ENCODE measurements at regions not wholly inside any gene's neighbourhood (a gene's known extent, or its start where the extent isn't known, plus 50 kb on each side); places are given as distances from the start of the nearest gene placed in this dataset.

DNA sequence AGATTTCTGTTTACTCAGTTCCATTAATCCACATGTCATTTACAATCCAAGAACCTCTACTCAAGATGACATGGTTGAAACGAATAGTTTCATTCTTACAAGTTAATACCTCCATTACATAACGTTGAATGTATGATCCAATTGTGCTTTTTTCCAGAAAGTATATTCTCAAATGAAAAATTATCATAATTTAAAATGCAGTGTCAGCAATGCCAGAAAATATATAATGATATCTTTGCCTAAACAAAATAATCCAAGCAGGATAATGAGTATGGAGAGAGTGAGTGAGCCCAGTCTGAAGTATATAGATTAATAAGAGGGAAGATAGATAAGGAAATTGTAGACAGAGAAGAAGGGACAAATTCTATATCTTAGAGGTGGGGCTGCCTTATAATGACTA is 505.0 kb downstream of the CENPC start:
- Histone ChIP-seq H3K4me2 (ENCODE audit: insufficient read depth, low read length) (no peak overlapping the region), H2AFZ (ENCODE audit: low read depth, low read length) (no peak overlapping the region), H3K79me2 (ENCODE audit: control insufficient read depth, insufficient read depth, low read length) (no peaks in the 10 kb centered on the region), H3K4me1 (ENCODE audit: control insufficient read depth, extremely low read depth, insufficient read depth, low read length) (peaks cover 3% of the 10 kb centered on the region), H3K36me3 (ENCODE audit: control insufficient read depth in 2 of 2, extremely low read depth in 1 of 2, insufficient read depth in 2 of 2, low read length in 2 of 2) (no peaks in the 10 kb centered on the region), H3K9ac (replicated peaks; ENCODE audit: extremely low read depth, insufficient read depth, low read length) (no peak overlapping the region), H3K4me3 (replicated peaks in 1 of 3; ENCODE audit: insufficient read depth in 1 of 3, low read depth in 1 of 3, low read length in 3 of 3) (no peak overlapping the region), H3K9me3 (replicated peaks; ENCODE audit: control insufficient read depth, insufficient read depth, low read length) (no peaks in the 10 kb centered on the region), H3K27me3 (ENCODE audit: control insufficient read depth in 2 of 2, insufficient read depth in 2 of 2, low read length in 2 of 2) (no peaks in the 10 kb centered on the region), H3K27ac (ENCODE audit: insufficient read depth, low read depth, low read length) (no peak overlapping the region), H4K20me1 (replicated peaks; ENCODE audit: control insufficient read depth, extremely low read depth, insufficient read depth, low read length) (no peaks in the 10 kb centered on the region), H3K9me1 (replicated peaks; ENCODE audit: control insufficient read depth, extremely low read depth, insufficient read depth, low read length) (no peaks in the 10 kb centered on the region)
- BruUV-seq (replicated peaks), result no TSS peak
- FAIRE-seq (no peak), DNase-seq (ENCODE audit: low read depth, low spot score) (no peak)
- TF ChIP-seq JUN (IDR thresholded peaks at IDR 0.05; ENCODE audit: borderline replicate concordance, insufficient read depth, insufficient read length, low read depth) (no peak), POLR2A (IDR thresholded peaks at IDR 0.05; ENCODE audit: low read depth, low read length) (no peak), POLR2AphosphoS5 (IDR thresholded peaks at IDR 0.05; ENCODE audit: insufficient read depth, low read depth, low read length) (no peak), MAX (IDR thresholded peaks at IDR 0.05; ENCODE audit: insufficient read depth, insufficient read length) (no peak), EZH2 (IDR thresholded peaks at IDR 0.05; ENCODE audit: borderline replicate concordance, low read depth, low read length, severe bottlenecking) (no peak), MYC (IDR thresholded peaks at IDR 0.05; ENCODE audit: low read depth, low read length) (no peak), GATA2 (IDR thresholded peaks at IDR 0.05; ENCODE audit: insufficient read depth, insufficient read length, low read depth, low read length) (no peak), FOS (IDR thresholded peaks at IDR 0.05; ENCODE audit: borderline replicate concordance, insufficient read depth, low read length) (no peak)
- TF ChIP-seq, protein P1, sequence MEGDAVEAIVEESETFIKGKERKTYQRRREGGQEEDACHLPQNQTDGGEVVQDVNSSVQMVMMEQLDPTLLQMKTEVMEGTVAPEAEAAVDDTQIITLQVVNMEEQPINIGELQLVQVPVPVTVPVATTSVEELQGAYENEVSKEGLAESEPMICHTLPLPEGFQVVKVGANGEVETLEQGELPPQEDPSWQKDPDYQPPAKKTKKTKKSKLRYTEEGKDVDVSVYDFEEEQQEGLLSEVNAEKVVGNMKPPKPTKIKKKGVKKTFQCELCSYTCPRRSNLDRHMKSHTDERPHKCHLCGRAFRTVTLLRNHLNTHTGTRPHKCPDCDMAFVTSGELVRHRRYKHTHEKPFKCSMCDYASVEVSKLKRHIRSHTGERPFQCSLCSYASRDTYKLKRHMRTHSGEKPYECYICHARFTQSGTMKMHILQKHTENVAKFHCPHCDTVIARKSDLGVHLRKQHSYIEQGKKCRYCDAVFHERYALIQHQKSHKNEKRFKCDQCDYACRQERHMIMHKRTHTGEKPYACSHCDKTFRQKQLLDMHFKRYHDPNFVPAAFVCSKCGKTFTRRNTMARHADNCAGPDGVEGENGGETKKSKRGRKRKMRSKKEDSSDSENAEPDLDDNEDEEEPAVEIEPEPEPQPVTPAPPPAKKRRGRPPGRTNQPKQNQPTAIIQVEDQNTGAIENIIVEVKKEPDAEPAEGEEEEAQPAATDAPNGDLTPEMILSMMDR (IDR thresholded peaks at IDR 0.05; ENCODE audit: extremely low read depth in 1 of 2, insufficient read depth in 1 of 2, low read depth in 1 of 2, low read length in 2 of 2), result no peak
- CTCF ChIA-PET, result no interaction called here
- dilution Hi-C loops (cut with MboI; ENCODE audit: extremely low pct_ligation_motif_present, low sequenced_read_pairs) (no loop called here), intact Hi-C loops (cut with micrococcal nuclease) (no loop called here)
- POLR2A ChIA-PET, result no interaction called here

Measured in endothelial cell of umbilical vein (primary cell).